ENCODE measurements at regions not wholly inside any gene's neighbourhood (a gene's known extent, or its start where the extent isn't known, plus 50 kb on each side); places are given as distances from the start of the nearest gene placed in this dataset.
A peak's percentile ranks its signal among the peaks of the same experiment; 100 is the strongest.

DNA sequence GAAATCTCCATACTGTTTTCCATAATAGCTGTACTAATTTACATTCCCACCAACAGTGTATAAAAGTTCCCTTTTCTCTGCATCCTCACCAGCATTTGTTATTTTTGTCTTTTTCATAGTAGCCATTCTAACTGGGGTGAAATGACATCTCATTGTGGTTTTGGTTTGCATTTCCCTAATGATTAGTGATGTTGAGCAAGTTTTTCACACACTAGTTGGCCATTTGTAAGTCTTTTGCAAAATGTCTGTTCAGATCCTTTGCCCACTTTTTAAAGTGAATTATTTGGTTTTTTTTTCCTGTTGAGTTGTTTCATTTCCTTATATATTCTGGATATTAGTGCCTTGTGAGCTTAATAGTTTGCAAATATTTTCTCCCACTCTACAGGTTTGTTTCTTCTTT is 101.0 kb upstream of the NFE2L3 start:
- Mint-ChIP-seq H3K27ac (no peak overlapping the region), H3K36me3 (peaks cover 2% of the 10 kb centered on the region), H3K4me3 (no peak overlapping the region), H3K4me1 (no peaks in the 10 kb centered on the region), H3K27me3 (peaks cover 27% of the 10 kb centered on the region), H3K9me3 (peaks cover 6% of the 10 kb centered on the region)
- no peak for DNase-seq (ENCODE audit: low spot score in 2 of 2)
- no peak for ATAC-seq (ENCODE audit: low read depth)

DNA sequence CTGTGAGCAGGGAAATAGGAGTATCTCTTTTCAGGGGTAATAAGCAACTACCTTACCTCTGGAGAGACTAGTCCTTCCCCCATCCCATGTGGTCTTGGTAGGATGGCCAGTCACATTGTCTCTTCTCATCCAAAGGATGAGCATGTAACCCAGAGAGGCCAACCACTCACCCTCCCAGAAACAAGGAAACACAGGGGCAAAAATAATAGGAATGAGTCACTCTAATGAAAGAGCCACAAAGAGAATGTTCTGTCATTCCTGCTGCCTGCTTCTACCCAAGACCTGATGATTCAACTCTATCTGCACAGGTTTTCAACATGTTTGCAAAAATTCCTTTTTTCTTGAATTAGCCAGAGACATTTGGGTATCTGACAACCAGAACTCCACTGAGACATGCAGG is 99.3 kb upstream of the NFE2L3 start:
- Mint-ChIP-seq H3K27me3 (peaks cover 34% of the 10 kb centered on the region), H3K27ac (no peak overlapping the region), H3K36me3 (peaks cover 2% of the 10 kb centered on the region), H3K4me3 (no peak overlapping the region), H3K4me1 (no peaks in the 10 kb centered on the region), H3K9me3 (peaks cover 8% of the 10 kb centered on the region)
- no peak for ATAC-seq (ENCODE audit: low read depth)
- DNase-seq (ENCODE audit: low spot score in 2 of 2): no peak

DNA sequence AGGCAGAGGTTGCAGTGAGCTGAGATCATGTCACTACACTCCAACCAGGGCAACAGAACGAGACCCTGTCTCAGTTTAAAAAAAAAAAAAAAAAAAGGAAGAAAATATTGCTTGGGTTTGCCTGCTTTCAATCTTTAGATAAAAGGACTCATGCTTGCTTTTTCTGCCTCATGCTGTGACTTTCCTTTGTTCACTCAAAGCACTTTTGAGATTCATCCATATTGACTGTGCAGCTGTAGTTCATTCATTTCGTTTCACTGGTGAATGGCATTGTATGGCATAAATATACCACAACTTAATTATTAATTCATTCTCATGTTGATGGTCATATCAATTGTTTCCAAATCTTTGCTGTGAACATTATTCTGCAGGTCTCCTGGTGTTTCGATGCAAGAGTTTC is 97.6 kb upstream of the NFE2L3 start:
- Mint-ChIP-seq H3K27ac (no peak overlapping the region), H3K4me1 (no peaks in the 10 kb centered on the region), H3K4me3 (no peak overlapping the region), H3K36me3 (peaks cover 2% of the 10 kb centered on the region), H3K27me3 (peaks cover 39% of the 10 kb centered on the region), H3K9me3 (peaks cover 8% of the 10 kb centered on the region)
- no peak for ATAC-seq (ENCODE audit: low read depth)
- DNase-seq (ENCODE audit: low spot score in 2 of 2): no peak

DNA sequence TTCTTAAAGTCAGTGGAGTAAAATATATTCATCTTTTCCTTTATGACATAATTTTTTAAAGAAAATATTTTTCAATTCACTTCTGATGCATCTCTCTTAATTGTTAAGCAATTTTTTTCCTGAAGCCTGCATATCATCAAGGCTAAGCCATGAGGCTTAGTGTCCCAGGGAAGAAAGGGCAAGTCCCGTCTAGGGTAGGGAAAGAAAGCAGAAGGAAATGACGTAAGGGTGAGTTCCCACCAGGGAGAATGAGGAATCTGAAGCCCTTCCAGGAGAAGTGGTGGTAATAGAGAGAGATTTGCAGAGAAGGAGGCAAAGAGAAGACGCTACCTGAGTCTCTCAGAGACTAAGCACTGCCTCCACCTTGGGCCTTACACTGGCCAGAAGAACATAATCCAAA is 96.8 kb upstream of the NFE2L3 start:
- Mint-ChIP-seq H3K36me3 (peaks cover 2% of the 10 kb centered on the region), H3K4me1 (no peaks in the 10 kb centered on the region), H3K9me3 (peaks cover 8% of the 10 kb centered on the region), H3K27me3 (peaks cover 37% of the 10 kb centered on the region), H3K27ac (no peak overlapping the region), H3K4me3 (no peak overlapping the region)
- no peak for ATAC-seq (ENCODE audit: low read depth)
- no peak for DNase-seq (ENCODE audit: low spot score in 2 of 2)

DNA sequence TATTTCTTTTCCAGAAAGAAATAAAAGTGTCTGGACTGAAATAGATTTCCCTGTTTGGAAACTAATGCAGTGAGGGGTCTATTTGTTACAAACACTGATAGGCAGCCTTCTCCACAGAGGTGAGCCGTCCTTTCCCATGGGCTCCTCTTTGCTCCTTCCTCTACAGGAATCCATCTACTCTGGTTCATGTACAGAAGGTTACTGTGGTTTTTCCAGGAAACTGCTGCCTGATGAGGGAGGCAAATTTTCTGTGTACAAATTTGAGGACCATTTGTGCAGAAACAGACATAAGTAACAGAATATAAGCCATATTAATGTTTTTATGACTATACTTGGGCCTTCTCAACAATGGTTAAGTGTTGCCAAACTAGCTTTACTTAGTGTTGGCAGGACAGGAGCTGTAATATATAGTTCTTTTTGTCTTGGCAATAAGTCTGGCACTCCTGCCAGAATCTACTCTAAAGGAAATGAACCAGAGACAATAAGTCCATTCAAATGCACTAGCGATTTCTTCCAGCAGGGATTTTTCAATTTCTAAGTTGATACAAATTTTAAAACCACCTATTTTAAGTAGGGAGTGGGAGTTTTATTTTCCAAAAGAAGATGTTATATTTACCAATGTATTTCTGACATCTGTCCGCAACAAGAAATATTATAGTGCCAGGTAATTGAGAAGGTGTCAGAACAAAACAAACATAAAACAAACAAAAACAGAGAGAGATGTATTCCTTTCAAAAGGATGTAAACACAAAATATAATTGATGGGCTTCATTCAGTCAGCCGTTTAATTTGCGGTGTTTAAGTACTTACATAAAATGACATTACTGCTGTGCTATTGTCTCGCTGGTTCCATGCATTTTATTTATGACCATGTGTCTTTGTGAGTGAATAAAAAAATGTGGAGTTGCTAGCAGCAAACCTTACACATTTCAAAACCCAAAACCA is 91.0 kb upstream of the NFE2L3 start:
- H3K27ac Mint-ChIP-seq: no peak overlapping the region
- peaks cover 27% of the 10 kb centered on the region for H3K27me3 Mint-ChIP-seq
- ATAC-seq (ENCODE audit: low read depth) (no peak), DNase-seq (ENCODE audit: low spot score in 2 of 2) (no peak)
- peaks cover 1% of the 10 kb centered on the region for H3K9me3 Mint-ChIP-seq
- peaks cover 3% of the 10 kb centered on the region for H3K4me1 Mint-ChIP-seq
- no peak overlapping the region for H3K4me3 Mint-ChIP-seq
- no peaks in the 10 kb centered on the region for H3K36me3 Mint-ChIP-seq

DNA sequence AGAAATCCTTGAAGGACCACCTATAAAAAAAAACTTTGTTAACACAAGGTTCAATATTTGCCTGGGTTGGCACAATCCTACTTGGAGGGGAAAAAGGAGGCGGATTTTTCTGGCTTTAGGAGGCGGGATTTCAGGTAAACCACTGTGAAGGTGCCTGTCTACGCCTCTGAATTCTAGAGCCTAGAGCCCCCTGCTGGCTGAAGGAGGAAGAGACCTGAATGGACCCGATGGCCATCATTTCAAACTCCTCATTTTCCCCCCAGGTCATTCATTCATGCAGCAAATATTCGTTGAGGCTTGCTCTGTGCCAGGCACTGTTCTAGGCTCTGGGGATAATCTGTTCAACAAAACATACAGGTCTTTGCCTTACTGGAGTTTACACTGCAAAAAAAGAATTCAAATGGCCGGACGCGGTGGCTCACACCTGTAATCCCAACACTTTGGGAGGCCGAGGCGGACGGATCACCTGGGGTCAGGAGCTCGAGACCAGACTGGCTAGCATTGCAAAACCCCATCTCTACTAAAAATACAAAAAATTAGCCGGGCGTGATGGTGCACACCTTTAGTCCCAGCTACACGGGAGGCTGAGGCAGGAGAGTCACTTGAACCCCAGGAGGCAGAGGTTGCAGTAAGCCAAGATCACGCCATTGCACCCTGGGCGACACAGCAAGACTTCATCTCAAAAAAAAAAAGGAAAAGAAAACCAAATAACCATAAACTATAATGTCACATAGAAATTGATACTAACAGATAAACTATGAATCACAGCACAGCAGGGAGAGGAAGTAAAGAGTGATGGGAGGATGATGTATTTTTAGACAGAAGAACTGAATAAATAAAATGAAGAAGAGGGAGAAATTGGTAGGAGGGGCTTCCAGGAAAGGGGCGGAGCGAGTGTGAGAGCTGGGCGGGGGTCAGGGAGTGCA is 90.1 kb upstream of the NFE2L3 start:
- Mint-ChIP-seq H3K4me3 (no peak overlapping the region), H3K36me3 (no peaks in the 10 kb centered on the region), H3K27me3 (peaks cover 24% of the 10 kb centered on the region), H3K9me3 (no peaks in the 10 kb centered on the region), H3K27ac (no peak overlapping the region), H3K4me1 (peaks cover 3% of the 10 kb centered on the region)
- ATAC-seq (ENCODE audit: low read depth): peak; percentile 85
- peak; percentile 63 to 74 for DNase-seq (ENCODE audit: low spot score in 2 of 2)

DNA sequence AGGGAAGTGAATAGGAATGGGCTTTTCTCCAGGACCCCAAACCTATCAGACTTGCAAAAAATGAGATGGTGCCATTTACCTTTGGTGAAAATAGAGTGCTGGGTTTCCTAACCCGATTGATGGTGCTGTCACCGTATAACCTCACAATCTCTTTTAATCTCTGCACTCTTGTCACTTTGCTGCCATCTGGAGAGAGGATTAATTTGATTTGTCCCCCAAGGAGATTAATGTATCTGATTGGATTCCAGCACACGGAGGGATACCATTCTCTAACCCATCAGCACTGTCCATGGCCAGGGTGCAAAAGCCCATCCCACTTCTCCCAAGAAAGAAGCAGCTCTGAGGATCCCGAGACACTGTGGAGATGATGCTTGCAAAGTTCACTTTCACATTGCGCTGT is 86.3 kb upstream of the NFE2L3 start:
- H3K36me3 Mint-ChIP-seq: no peaks in the 10 kb centered on the region
- H3K27me3 Mint-ChIP-seq: peaks cover 17% of the 10 kb centered on the region
- no peaks in the 10 kb centered on the region for H3K9me3 Mint-ChIP-seq
- H3K4me1 Mint-ChIP-seq: peaks cover 3% of the 10 kb centered on the region
- ATAC-seq (ENCODE audit: low read depth) (no peak), DNase-seq (ENCODE audit: low spot score in 2 of 2) (no peak)
- H3K4me3 Mint-ChIP-seq: no peak overlapping the region
- no peak overlapping the region for H3K27ac Mint-ChIP-seq

DNA sequence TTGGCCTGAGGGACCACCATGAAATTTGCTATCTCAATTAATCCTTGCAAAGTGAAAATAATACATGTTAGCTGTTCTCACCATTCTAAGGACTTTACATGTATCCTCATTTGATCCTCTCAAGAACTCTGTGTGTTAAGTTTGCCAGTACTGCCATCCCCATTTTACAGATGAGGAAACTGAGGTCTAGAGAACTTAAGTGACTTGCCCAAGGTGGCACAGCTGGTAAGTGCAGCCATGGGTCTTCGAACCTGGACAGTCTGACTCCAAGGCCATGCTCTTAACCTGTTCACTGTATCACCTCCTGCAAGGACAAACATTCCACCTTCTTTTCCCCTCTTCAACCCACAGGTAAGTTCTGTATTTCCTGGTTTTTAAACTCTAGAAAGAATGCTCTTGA is 85.3 kb upstream of the NFE2L3 start:
- Mint-ChIP-seq H3K27ac (no peak overlapping the region), H3K36me3 (no peaks in the 10 kb centered on the region), H3K27me3 (peaks cover 17% of the 10 kb centered on the region), H3K4me1 (peaks cover 3% of the 10 kb centered on the region), H3K9me3 (no peaks in the 10 kb centered on the region), H3K4me3 (no peak overlapping the region)
- ATAC-seq (ENCODE audit: low read depth): no peak
- no peak for DNase-seq (ENCODE audit: low spot score in 2 of 2)

DNA sequence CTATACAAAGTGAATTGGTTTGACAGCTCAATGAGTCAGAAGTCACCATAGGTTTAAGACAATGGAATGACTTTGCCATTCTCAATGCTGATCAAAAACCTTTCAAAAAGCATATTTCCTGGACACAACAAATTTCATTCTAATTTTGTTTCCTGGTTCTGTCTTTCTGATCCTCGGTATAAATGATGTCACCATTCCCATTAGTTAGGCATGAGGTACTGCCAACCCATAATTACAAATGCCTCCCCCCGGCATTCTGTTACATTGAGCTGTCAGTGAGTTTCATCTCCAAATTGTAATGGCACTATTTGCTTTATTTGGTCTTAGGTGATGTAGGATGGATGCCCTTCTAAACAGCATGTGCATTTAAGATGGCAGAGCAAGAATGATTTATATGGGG is 81.7 kb upstream of the NFE2L3 start:
- DNase-seq (ENCODE audit: low spot score in 2 of 2): no peak
- Mint-ChIP-seq H3K27ac (no peak overlapping the region), H3K36me3 (no peaks in the 10 kb centered on the region), H3K27me3 (peaks cover 9% of the 10 kb centered on the region), H3K4me1 (no peaks in the 10 kb centered on the region), H3K9me3 (no peaks in the 10 kb centered on the region), H3K4me3 (no peak overlapping the region)
- ATAC-seq (ENCODE audit: low read depth): no peak

DNA sequence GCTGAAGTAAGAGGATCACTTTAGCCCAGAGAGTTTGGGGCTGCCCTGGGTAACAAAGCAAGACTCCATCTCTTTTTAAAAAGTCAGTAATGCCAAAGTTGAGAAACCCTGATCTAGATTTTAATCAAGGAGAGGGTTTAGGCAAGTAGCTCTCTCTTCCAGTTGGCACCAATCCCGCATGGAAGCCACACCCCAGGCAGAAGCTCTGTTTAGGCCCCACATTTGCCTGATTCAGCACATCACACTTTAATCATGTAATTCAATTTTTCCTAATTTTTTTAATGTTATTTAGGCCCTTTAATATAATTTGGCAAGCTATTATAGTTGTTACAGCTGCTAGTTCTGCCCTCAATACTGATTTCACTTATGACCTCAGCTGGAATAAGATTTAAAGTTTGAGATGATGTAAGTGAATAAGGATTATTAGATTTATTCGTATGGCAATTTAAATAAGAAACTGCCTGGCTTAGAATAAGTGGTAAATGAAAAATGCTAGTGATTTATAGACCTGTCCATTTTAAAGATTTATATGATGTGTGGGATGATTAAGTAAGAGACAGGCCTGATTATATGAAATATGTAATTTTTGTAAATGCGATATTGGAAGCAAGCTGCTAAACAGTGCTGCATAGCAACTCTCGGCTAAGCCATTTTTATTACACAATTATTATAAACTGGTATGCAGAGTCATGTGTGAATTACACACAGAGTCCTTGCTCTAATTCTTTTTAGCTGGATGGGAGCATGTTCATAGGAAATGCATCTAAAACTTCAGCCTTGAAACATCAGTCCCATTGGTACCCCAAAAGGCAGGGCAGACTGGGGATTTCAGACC is 80.2 kb upstream of the NFE2L3 start:
- H3K9me3 Mint-ChIP-seq: no peaks in the 10 kb centered on the region
- peaks cover 9% of the 10 kb centered on the region for H3K27me3 Mint-ChIP-seq
- no peaks in the 10 kb centered on the region for H3K36me3 Mint-ChIP-seq
- ATAC-seq (ENCODE audit: low read depth): no peak
- no peak overlapping the region for H3K27ac Mint-ChIP-seq
- no peak overlapping the region for H3K4me3 Mint-ChIP-seq
- no peak for DNase-seq (ENCODE audit: low spot score in 2 of 2)
- H3K4me1 Mint-ChIP-seq: no peaks in the 10 kb centered on the region

DNA sequence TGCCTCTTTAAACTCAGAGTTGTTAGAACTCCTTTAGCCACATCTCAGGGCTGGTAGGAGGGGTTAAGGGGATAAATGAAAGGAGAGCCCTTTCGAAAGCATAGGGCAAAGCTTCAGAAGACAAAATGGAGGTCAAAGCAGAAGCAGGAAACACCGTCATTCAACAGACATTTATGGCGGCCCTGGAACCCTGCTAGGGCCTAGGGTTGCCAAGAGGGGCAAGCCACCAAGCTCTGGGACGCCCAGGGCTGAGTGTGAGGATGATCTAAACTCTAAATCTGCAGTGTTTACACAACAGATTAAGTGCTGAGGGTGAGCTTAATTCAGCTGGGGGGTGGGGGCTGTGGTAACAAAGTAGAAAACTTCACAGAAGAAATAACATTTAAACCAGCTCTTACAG is 79.0 kb upstream of the NFE2L3 start:
- DNase-seq (ENCODE audit: low spot score in 2 of 2): no peak
- ATAC-seq (ENCODE audit: low read depth): no peak

DNA sequence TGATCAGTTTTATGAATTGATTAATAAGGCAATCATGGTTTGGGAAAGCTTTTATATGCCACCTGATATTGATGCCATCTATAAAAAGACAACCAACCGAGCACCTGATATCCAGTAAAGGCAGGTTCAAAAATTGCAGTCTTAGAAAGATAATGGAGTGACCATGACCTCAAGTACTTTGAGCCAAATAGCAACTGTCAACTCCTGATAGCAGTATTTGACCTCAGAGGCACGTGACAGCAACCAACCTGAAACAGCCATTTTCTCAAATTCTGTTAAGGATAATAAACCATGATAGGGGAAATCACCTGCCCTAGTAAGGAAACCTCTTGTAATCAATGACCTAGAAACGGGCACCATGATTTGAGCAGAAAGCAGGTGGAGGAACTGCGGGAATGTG is 77.1 kb upstream of the NFE2L3 start:
- peaks cover 7% of the 10 kb centered on the region for H3K27me3 Mint-ChIP-seq
- H3K36me3 Mint-ChIP-seq: no peaks in the 10 kb centered on the region
- H3K9me3 Mint-ChIP-seq: no peaks in the 10 kb centered on the region
- H3K27ac Mint-ChIP-seq: no peak overlapping the region
- no peak overlapping the region for H3K4me3 Mint-ChIP-seq
- H3K4me1 Mint-ChIP-seq: no peaks in the 10 kb centered on the region
- ATAC-seq (ENCODE audit: low read depth) (no peak), DNase-seq (ENCODE audit: low spot score in 2 of 2) (no peak)

More for the DNA sequence above, 79.0 kb upstream of the NFE2L3 start:
- Mint-ChIP-seq H3K27ac (no peak overlapping the region), H3K36me3 (no peaks in the 10 kb centered on the region), H3K4me3 (no peak overlapping the region), H3K4me1 (no peaks in the 10 kb centered on the region), H3K27me3 (peaks cover 10% of the 10 kb centered on the region), H3K9me3 (no peaks in the 10 kb centered on the region)

DNA sequence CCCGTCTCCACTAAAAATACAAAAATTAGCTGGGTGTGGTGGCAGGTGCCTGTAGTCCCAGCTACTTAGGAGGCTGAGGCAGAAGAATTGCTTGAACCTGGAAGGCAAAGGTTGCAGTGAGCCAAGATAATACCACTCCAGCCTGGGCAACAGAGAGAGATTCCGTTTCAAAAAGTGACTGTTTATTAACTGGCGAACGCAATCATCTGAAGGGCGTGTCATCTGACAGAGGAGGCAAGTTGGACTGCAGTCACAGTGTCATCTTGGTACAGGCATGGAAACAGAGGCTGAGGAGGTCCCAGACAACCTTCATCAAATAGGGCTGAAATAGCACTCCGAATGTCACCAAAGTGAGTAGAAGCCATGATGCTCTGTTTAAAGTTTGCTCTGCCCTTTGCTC is 75.3 kb upstream of the NFE2L3 start:
- Mint-ChIP-seq H3K27ac (no peak overlapping the region), H3K9me3 (no peaks in the 10 kb centered on the region), H3K4me1 (no peaks in the 10 kb centered on the region), H3K36me3 (no peaks in the 10 kb centered on the region), H3K27me3 (peaks cover 8% of the 10 kb centered on the region), H3K4me3 (no peak overlapping the region)
- ATAC-seq (ENCODE audit: low read depth) (no peak), DNase-seq (ENCODE audit: low spot score in 2 of 2) (no peak)
